Neural progenitor cell (in vitro differentiated cells): ENCODE measurements at regions not wholly inside any gene's neighbourhood (a gene's known extent, or its start where the extent isn't known, plus 50 kb on each side); places are given as distances from the start of the nearest gene placed in this dataset.

Experiments used
- DNase-seq: peaks from one replicate; pipeline ENCODE4 v3.0.0-alpha.2; 2016; ENCODE audit warnings: low spot score
- H2AFZ ChIP-seq: fragments of 200-600 bp; sonication (generic); replicated peaks from 2 replicates; pipeline ENCODE4 v1.6.1; 2016; ENCODE audit warnings: antibody characterized with exemption
- H3F3A ChIP-seq: fragments of 200-600 bp; sonication (generic); 2 replicates; pipeline ENCODE4 v1.6.1; 2016; ENCODE audit warnings: antibody characterized with exemption, low read depth
- H3K27ac ChIP-seq: fragments of 200-600 bp; sonication (generic); 2 replicates; pipeline ENCODE4 v1.5.1; 2016; ENCODE audit warnings: mild to moderate bottlenecking
- H3K27me3 ChIP-seq: fragments of 200-600 bp; sonication (generic); 2 replicates; pipeline ENCODE4 v1.6.1; 2016; ENCODE audit warnings: mild to moderate bottlenecking, moderate library complexity
- H3K36me3 ChIP-seq: fragments of 200-600 bp; sonication (generic); 2 replicates; pipeline ENCODE4 v1.5.1; 2016
- H3K4me1 ChIP-seq: fragments of 200-600 bp; sonication (generic); 2 replicates; pipeline ENCODE4 v1.6.1; 2016; ENCODE audit warnings: mixed run types
- H3K4me2 ChIP-seq: fragments of 200-600 bp; sonication (generic); 2 replicates; pipeline ENCODE4 v1.6.1; 2016
- H3K4me3 ChIP-seq: fragments of 200-600 bp; sonication (generic); 2 replicates; pipeline ENCODE4 v1.5.1; 2016
- H3K79me2 ChIP-seq: fragments of 200-600 bp; sonication (generic); 2 replicates; pipeline ENCODE4 v1.6.1; 2016; ENCODE audit warnings: low read depth
- H3K9ac ChIP-seq: fragments of 200-600 bp; sonication (generic); 2 replicates; pipeline ENCODE4 v1.6.1; 2016
- H3K9me3 ChIP-seq: fragments of 200-600 bp; sonication (generic); 2 replicates; pipeline ENCODE4 v1.5.1; 2016; ENCODE audit warnings: low read depth
- H4K20me1 ChIP-seq: fragments of 200-600 bp; sonication (generic); 2 replicates; pipeline ENCODE4 v1.6.1; 2016; ENCODE audit warnings: low read depth
- H3K27ac Mint-ChIP-seq: 3 replicates; pipeline ENCODE4 v1.8.0; 2021; ENCODE audit warnings: mixed read lengths
- H3K27me3 Mint-ChIP-seq: 2 replicates; pipeline ENCODE4 v1.8.0; 2022; ENCODE audit warnings: low read depth, mild to moderate bottlenecking, inconsistent platforms, moderate library complexity, mixed read lengths; ENCODE audit not compliant: insufficient read depth
- H3K36me3 Mint-ChIP-seq: 3 replicates; pipeline ENCODE4 v1.8.0; 2021; ENCODE audit warnings: mixed read lengths
- H3K4me1 Mint-ChIP-seq: 3 replicates; pipeline ENCODE4 v1.8.0; 2021; ENCODE audit warnings: mixed read lengths
- H3K4me3 Mint-ChIP-seq: 3 replicates; pipeline ENCODE4 v1.8.0; 2021; ENCODE audit warnings: mild to moderate bottlenecking, moderate library complexity, mixed read lengths
- H3K9me3 Mint-ChIP-seq: 3 replicates; pipeline ENCODE4 v1.8.0; 2020; ENCODE audit warnings: mixed read lengths
- CTCF ChIP-seq: fragments of 200-600 bp; sonication (generic); IDR thresholded peaks from 2 replicates; pipeline ENCODE4 v1.5.1; 2017; ENCODE audit warnings: antibody characterized with exemption, mild to moderate bottlenecking
- EZH2 ChIP-seq: fragments of 200-600 bp; sonication (generic); IDR thresholded peaks from 2 replicates; pipeline ENCODE4 v1.6.1; 2017; ENCODE audit warnings: antibody characterized with exemption, mild to moderate bottlenecking, moderate library complexity
- EZH2phosphoT487 ChIP-seq: fragments of 200-600 bp; sonication (generic); IDR thresholded peaks from 2 replicates; pipeline ENCODE4 v1.6.1; 2017; ENCODE audit warnings: antibody characterized with exemption

GRCh38 chr6:169934699-169935347 is 183.4 kb downstream of the ERMARD start:
- H3K4me3 Mint-ChIP-seq, result peak overlapping the region; percentile 13
- no peaks in the 10 kb centered on the region for H3K36me3 ChIP-seq
- no peak overlapping the region for H3K27ac Mint-ChIP-seq
- H3K27me3 ChIP-seq, result peaks cover 15% of the 10 kb centered on the region
- H3K4me2 ChIP-seq, result no peak overlapping the region
- no peak overlapping the region for H3K9ac ChIP-seq
- DNase-seq, result no peak
- TF ChIP-seq CTCF (no peak), EZH2phosphoT487 (no peak), EZH2 (no peak)
- H4K20me1 ChIP-seq, result no peaks in the 10 kb centered on the region
- H3K4me1 ChIP-seq, result peaks cover 28% of the 10 kb centered on the region
- H3K9me3 Mint-ChIP-seq, result peaks cover 3% of the 10 kb centered on the region
- no peaks in the 10 kb centered on the region for H3K79me2 ChIP-seq
- H3K27me3 Mint-ChIP-seq, result peaks cover 9% of the 10 kb centered on the region
- H3F3A ChIP-seq, result no peaks in the 10 kb centered on the region
- H3K27ac ChIP-seq, result no peak overlapping the region
- H2AFZ ChIP-seq, result no peak overlapping the region
- H3K4me1 Mint-ChIP-seq, result peaks cover 43% of the 10 kb centered on the region
- H3K4me3 ChIP-seq, result no peak overlapping the region
- H3K36me3 Mint-ChIP-seq, result no peaks in the 10 kb centered on the region
- H3K9me3 ChIP-seq, result no peaks in the 10 kb centered on the region

- H3K27ac ChIP-seq, result no peak overlapping the region
- H3K27me3 ChIP-seq, result peaks cover 12% of the 10 kb centered on the region
- H3K4me1 ChIP-seq, result peaks cover 28% of the 10 kb centered on the region
- H2AFZ ChIP-seq, result no peak overlapping the region
- Mint-ChIP-seq H3K27me3 (peaks cover 9% of the 10 kb centered on the region), H3K27ac (no peak overlapping the region), H3K4me1 (peaks cover 35% of the 10 kb centered on the region), H3K4me3 (no peak overlapping the region), H3K36me3 (no peaks in the 10 kb centered on the region), H3K9me3 (peaks cover 3% of the 10 kb centered on the region)
- H4K20me1 ChIP-seq, result no peaks in the 10 kb centered on the region
- H3K4me3 ChIP-seq, result no peak overlapping the region
- no peaks in the 10 kb centered on the region for H3K79me2 ChIP-seq
- H3K9ac ChIP-seq, result no peak overlapping the region
- no peak overlapping the region for H3K4me2 ChIP-seq
- no peaks in the 10 kb centered on the region for H3K36me3 ChIP-seq
- DNase-seq, result no peak
- H3K9me3 ChIP-seq, result no peaks in the 10 kb centered on the region
- H3F3A ChIP-seq, result no peaks in the 10 kb centered on the region
- no peak for TF ChIP-seq CTCF
- no peak for TF ChIP-seq EZH2
- no peak for TF ChIP-seq EZH2phosphoT487
Measured at GRCh38 chr6:169933839-169934698, 182.6 kb downstream of the ERMARD start.

GRCh38 chr6:169933251-169933821 is 181.9 kb downstream of the ERMARD start:
- H3K36me3 Mint-ChIP-seq, result no peaks in the 10 kb centered on the region
- no peaks in the 10 kb centered on the region for H3F3A ChIP-seq
- H3K4me1 ChIP-seq, result peaks cover 25% of the 10 kb centered on the region
- H3K27me3 ChIP-seq, result peaks cover 5% of the 10 kb centered on the region
- H3K4me3 Mint-ChIP-seq, result no peak overlapping the region
- no peak overlapping the region for H2AFZ ChIP-seq
- no peak overlapping the region for H3K4me2 ChIP-seq
- H3K27ac Mint-ChIP-seq, result peak overlapping the region; percentile 33
- DNase-seq, result no peak
- H4K20me1 ChIP-seq, result no peaks in the 10 kb centered on the region
- H3K27me3 Mint-ChIP-seq, result peaks cover 9% of the 10 kb centered on the region
- no peak overlapping the region for H3K4me3 ChIP-seq
- H3K9me3 Mint-ChIP-seq, result peaks cover 6% of the 10 kb centered on the region
- no peaks in the 10 kb centered on the region for H3K9me3 ChIP-seq
- H3K4me1 Mint-ChIP-seq, result peaks cover 31% of the 10 kb centered on the region
- H3K9ac ChIP-seq, result no peak overlapping the region
- H3K27ac ChIP-seq, result no peak overlapping the region
- H3K79me2 ChIP-seq, result no peaks in the 10 kb centered on the region
- H3K36me3 ChIP-seq, result no peaks in the 10 kb centered on the region
- TF ChIP-seq CTCF, result no peak
- TF ChIP-seq EZH2phosphoT487, result no peak
- no peak for TF ChIP-seq EZH2
